H1 (cell line): ENCODE measurements at regions not wholly inside any gene's neighbourhood (a gene's known extent, or its start where the extent isn't known, plus 50 kb on each side); places are given as distances from the start of the nearest gene placed in this dataset.

Experiments
- PHF8 ChIP-seq: fragments of 200-600 bp; sonication (generic); conservative IDR thresholded peaks from 2 replicates; pipeline ENCODE4 v1.7.1; 2012; ENCODE audit warnings: low read depth, mild to moderate bottlenecking, inconsistent platforms, low read length, moderate library complexity
- TF ChIP-seq, protein P1 (sequence below): IDR thresholded peaks from 2 replicates; pipeline ENCODE4 v1.6.1; 2012; ENCODE audit warnings: inconsistent platforms

DNA sequence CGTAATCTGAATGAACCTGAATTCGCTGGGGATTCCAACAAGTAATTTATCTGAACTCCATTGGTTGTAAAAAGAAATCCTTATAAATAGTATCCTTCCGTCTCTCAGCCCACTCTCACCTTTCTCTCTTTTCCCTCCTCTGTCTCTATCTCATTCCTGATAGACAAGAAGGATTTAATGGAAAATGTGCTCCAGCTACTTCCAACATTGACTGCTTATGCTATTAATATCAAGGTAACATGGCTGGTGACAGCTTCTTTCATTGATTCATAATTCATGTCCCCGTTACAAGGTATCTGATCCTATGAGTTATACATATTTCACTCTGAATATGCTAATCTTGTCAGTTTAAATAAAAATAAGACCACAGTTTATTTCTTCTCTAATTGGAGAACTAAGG is 326.8 kb downstream of the RASEF start (continued):
- TF ChIP-seq PHF8 = no peak
- TF ChIP-seq, protein P1, sequence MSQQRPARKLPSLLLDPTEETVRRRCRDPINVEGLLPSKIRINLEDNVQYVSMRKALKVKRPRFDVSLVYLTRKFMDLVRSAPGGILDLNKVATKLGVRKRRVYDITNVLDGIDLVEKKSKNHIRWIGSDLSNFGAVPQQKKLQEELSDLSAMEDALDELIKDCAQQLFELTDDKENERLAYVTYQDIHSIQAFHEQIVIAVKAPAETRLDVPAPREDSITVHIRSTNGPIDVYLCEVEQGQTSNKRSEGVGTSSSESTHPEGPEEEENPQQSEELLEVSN = no peak
